OCI-LY1 (cell line): ENCODE measurements at regions not wholly inside any gene's neighbourhood (a gene's known extent, or its start where the extent isn't known, plus 50 kb on each side); places are given as distances from the start of the nearest gene placed in this dataset.

Source experiments
- CTCF ChIP-seq: fragments of 200-600 bp; sonication (generic), shearing (Covaris generic); IDR thresholded peaks from 2 replicates; pipeline ENCODE4 v1.5.1; 2017; ENCODE audit warnings: mild to moderate bottlenecking, antibody characterized with exemption, low read length, moderate library complexity, mixed read lengths
- EZH2 ChIP-seq: fragments of 200-600 bp; sonication (generic), shearing (Covaris generic); IDR thresholded peaks from 2 replicates; pipeline ENCODE4 v1.8.0; 2017; ENCODE audit warnings: borderline replicate concordance, mixed run types, mild to moderate bottlenecking, antibody characterized with exemption, low read length, moderate library complexity, mixed read lengths

GRCh38 chr11:34566736-34567135, 53.1 kb upstream of the ELF5 start:
- TF ChIP-seq CTCF (no peak), EZH2 (no peak)
